ENCODE measurements at regions not wholly inside any gene's neighbourhood (a gene's known extent, or its start where the extent isn't known, plus 50 kb on each side); places are given as distances from the start of the nearest gene placed in this dataset.

GRCh38 chr13:34372581-34372980 is 554.6 kb downstream of the RFC3 start:
- TF ChIP-seq CTCF (IDR thresholded peaks at IDR 0.05; ENCODE audit: low read depth, low read length, missing input control): no peak
- no peak for TF ChIP-seq YY1 (IDR thresholded peaks at IDR 0.05)
- TF ChIP-seq MAX (IDR thresholded peaks at IDR 0.05): no peak
- no peak for TF ChIP-seq SP1 (IDR thresholded peaks at IDR 0.05)
- TF ChIP-seq EGR1 (IDR thresholded peaks at IDR 0.05; ENCODE audit: low read depth in 2 of 2): no peak
- no peak for TF ChIP-seq GABPA (IDR thresholded peaks at IDR 0.05 in 1 of 2, conservative IDR thresholded peaks at IDR 0.05 in 1 of 2)
- no peak for TF ChIP-seq TAF1 (conservative IDR thresholded peaks at IDR 0.05)
- TF ChIP-seq ZBTB33 (IDR thresholded peaks at IDR 0.05): no peak
- TF ChIP-seq RAD21 (IDR thresholded peaks at IDR 0.05): no peak

Measured in liver (tissue), 3 donors.